Tibial artery (tissue), 4 donors: ENCODE measurements at regions not wholly inside any gene's neighbourhood (a gene's known extent, or its start where the extent isn't known, plus 50 kb on each side); places are given as distances from the start of the nearest gene placed in this dataset.

Source experiments
- DNase-seq, 2 donors: peaks; one replicate each; pipeline ENCODE4 v3.0.0-alpha.2; 2019
- H3K27ac ChIP-seq, 2 donors: fragments of 200-600 bp; sonication (generic) in 1 of 2; 1 replicate in 1 of 2; 2 replicates in 1 of 2; pipeline ENCODE4 v1.5.1; 2018 to 2019; ENCODE audit warnings: mild to moderate bottlenecking in 1 of 2
- H3K27me3 ChIP-seq, 2 donors: fragments of 200-600 bp; sonication (generic) in 1 of 2; one replicate each; pipeline versions ENCODE4 v1.5.1 to v1.6.0; 2016 to 2019
- H3K36me3 ChIP-seq, 3 donors: fragments of 200-600 bp; sonication (generic) in 2 of 3; one replicate each; pipeline ENCODE4 v1.5.1; 2016 to 2019; ENCODE audit warnings: mild to moderate bottlenecking in 2 of 3
- H3K4me1 ChIP-seq, 4 donors: fragments of 200-600 bp; sonication (generic) in 2 of 4; 1 replicate in 3 of 4; 2 replicates in 1 of 4; pipeline ENCODE4 v1.5.1; 2016 to 2019
- H3K4me3 ChIP-seq, 2 donors: fragments of 200-600 bp; sonication (generic) in 1 of 2; 1 replicate in 1 of 2; 2 replicates in 1 of 2; pipeline ENCODE4 v1.5.1; 2018 to 2019; ENCODE audit warnings: mild to moderate bottlenecking in 2 of 2
- H3K9me3 ChIP-seq, 3 donors: fragments of 200-600 bp; sonication (generic) in 1 of 3; one replicate each; pipeline ENCODE4 v1.5.1; 2016 to 2019
- CTCF ChIP-seq, 2 experiments: fragments of 200-600 bp in 1 of 2; fragments of 450-650 bp in 1 of 2; IDR thresholded peaks; one replicate each; pipeline ENCODE4 v1.5.1; 2017 to 2019; ENCODE audit warnings: antibody characterized with exemption in 2 of 2, mild to moderate bottlenecking in 1 of 2, moderate library complexity in 1 of 2
- intact Hi-C: fragments of 100-400 bp; cut with DNase I; formaldehyde crosslinking; loops from one replicate; pipeline ENCODE4 v1.15.0; 2023; ENCODE audit warnings: low total_unique reads

- H3K27me3 ChIP-seq, result no peaks in the 10 kb centered on the region
- no peak for DNase-seq
- H3K4me1 ChIP-seq, result peaks cover 3 to 65% (median 50%) of the 10 kb centered on the region in 4 donors
- no peak overlapping the region for H3K4me3 ChIP-seq
- peak overlapping the region; percentile 28 to 78 for H3K27ac ChIP-seq
- H3K36me3 ChIP-seq, result no peaks in the 10 kb centered on the region
- no peak for TF ChIP-seq CTCF (IDR thresholded peaks at IDR 0.05)
- intact Hi-C loops, result loop anchor here (5.0 kb wide), 2 partner anchors 59 to 399 kb away; no protein-coding TSS in a partner anchor
- no peaks in the 10 kb centered on the region for H3K9me3 ChIP-seq
These were observed 396.1 kb downstream of the GADD45G start for GRCh38 chr9:90000925-90001324.

- no peak for TF ChIP-seq CTCF (IDR thresholded peaks at IDR 0.05)
- Histone ChIP-seq H3K9me3 (no peaks in the 10 kb centered on the region), H3K4me1 (peaks cover 3 to 65% (median 50%) of the 10 kb centered on the region in 4 donors), H3K4me3 (no peak overlapping the region), H3K36me3 (no peaks in the 10 kb centered on the region), H3K27ac (peak overlapping the region; percentile 50 to 57), H3K27me3 (no peaks in the 10 kb centered on the region)
- DNase-seq, result no peak
- intact Hi-C loops, result loop anchor here (5.0 kb wide), 2 partner anchors 59 to 399 kb away; no protein-coding TSS in a partner anchor
These were observed 396.9 kb downstream of the GADD45G start for GRCh38 chr9:90001747-90002146.

DNA sequence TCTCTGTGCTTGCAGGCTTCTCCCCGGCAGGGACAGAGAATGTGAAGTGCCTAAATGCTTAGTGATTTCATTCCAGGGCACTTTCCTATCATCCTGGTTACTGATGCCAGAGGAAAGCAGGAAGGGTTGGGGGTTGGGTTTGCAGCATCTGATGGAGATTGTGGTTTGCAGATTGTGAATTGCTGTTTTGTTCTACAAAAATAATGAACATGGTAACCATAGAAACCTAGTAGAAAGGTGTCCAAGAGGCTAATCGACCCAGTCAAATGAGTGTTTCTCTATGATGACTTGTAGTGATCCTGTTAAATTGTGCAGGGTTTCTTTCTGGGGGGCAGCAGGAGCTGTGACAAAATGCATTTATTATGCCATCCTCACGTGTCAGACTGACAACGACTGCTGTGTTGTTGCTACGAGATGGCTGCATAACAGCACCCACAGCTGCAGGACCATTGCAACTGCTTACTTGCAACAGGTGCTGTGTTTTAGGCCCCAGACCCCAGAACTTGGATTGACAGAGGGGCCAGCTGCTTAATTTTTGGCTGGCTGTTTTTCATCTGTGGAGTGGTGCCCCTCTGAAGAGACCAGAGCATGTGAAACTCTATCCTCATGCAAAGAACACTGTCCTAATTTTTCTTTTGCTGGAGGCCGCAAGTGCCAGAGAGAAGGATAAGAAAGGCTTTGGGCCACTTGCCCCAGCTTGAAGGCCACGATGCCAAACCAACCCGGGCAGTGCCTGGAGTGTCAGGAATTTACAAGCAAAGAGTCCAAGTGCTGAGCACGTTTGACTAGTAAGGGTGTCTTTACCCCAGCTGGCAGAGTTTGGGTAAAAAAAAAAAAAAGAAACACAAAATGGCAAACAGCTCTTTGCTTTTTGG lies 397.8 kb downstream of the GADD45G start:
- intact Hi-C loops, result loop anchor here (5.0 kb wide), 2 partner anchors 60 to 400 kb away; no protein-coding TSS in a partner anchor
- Histone ChIP-seq H3K9me3 (no peaks in the 10 kb centered on the region), H3K27me3 (no peaks in the 10 kb centered on the region), H3K36me3 (no peaks in the 10 kb centered on the region), H3K4me1 (peaks cover 3 to 72% (median 55%) of the 10 kb centered on the region in 4 donors), H3K4me3 (no peak overlapping the region), H3K27ac (peak overlapping the region; percentile 50 to 57)
- TF ChIP-seq CTCF (IDR thresholded peaks at IDR 0.05), result no peak
- peak; percentile 41 to 86 for DNase-seq

DNA sequence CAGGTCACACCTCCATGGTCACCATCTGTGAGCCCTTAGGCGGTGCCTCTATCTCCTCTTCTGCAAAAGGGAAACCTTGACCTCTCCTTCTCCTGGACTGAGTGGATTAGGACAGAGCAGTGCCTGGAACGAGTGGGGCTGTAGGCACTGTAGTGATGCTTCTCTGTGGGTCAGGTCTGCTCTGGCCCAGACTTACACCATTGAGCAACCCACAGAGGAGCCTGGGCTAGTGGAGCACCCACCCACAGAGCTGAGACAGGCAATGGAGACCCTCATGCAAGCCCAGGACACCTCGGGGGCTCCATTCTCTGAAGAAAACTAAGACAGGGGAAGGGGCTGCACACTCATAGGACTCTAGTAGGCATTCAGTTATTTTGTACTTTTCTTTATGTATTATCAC lies 400.6 kb downstream of the GADD45G start:
- Histone ChIP-seq H3K27me3 (no peaks in the 10 kb centered on the region), H3K4me1 (peaks cover 3 to 57% (median 47%) of the 10 kb centered on the region in 4 donors), H3K4me3 (no peak overlapping the region), H3K36me3 (no peaks in the 10 kb centered on the region), H3K27ac (no peak overlapping the region), H3K9me3 (no peaks in the 10 kb centered on the region)
- TF ChIP-seq CTCF (IDR thresholded peaks at IDR 0.05), result no peak
- DNase-seq, result no peak
- intact Hi-C loops, result no loop called here

GRCh38 chr9:90007516-90008440 lies 403.0 kb downstream of the GADD45G start:
- no peak overlapping the region for H3K4me3 ChIP-seq
- H3K9me3 ChIP-seq, result no peaks in the 10 kb centered on the region
- H3K27me3 ChIP-seq, result no peaks in the 10 kb centered on the region
- H3K4me1 ChIP-seq, result peaks cover 3 to 33% (median 24%) of the 10 kb centered on the region in 4 donors
- no peaks in the 10 kb centered on the region for H3K36me3 ChIP-seq
- H3K27ac ChIP-seq, result peak overlapping the region; percentile 75 to 76
- intact Hi-C loops, result no loop called here
- no peak for DNase-seq
- no peak for TF ChIP-seq CTCF (IDR thresholded peaks at IDR 0.05)
